ENCODE measurements at regions not wholly inside any gene's neighbourhood (a gene's known extent, or its start where the extent isn't known, plus 50 kb on each side); places are given as distances from the start of the nearest gene placed in this dataset.

GRCh38 chr6:110537208-110538123, 61.1 kb upstream of the SLC22A16 start:
- peak; percentile 94 for DNase-seq (ENCODE audit: low read depth)

GRCh38 chr6:110534731-110535492, 58.5 kb upstream of the SLC22A16 start:
- peak; percentile 85 for DNase-seq (ENCODE audit: low read depth)

GRCh38 chr6:110532431-110532830, 56.0 kb upstream of the SLC22A16 start:
- no peak for DNase-seq (ENCODE audit: low read depth)

GRCh38 chr6:110530671-110531070, 54.3 kb upstream of the SLC22A16 start:
- no peak for DNase-seq (ENCODE audit: low read depth)

- DNase-seq (ENCODE audit: low read depth), result no peak
These were observed 53.5 kb upstream of the SLC22A16 start for GRCh38 chr6:110529907-110530306.

GRCh38 chr6:110529355-110529754, 52.9 kb upstream of the SLC22A16 start:
- DNase-seq (ENCODE audit: low read depth), result no peak

GRCh38 chr6:110528930-110529325, 52.5 kb upstream of the SLC22A16 start:
- DNase-seq (ENCODE audit: low read depth), result no peak

GRCh38 chr6:110528101-110528929, 51.9 kb upstream of the SLC22A16 start:
- peak; percentile 68 for DNase-seq (ENCODE audit: low read depth)

GRCh38 chr6:110527516-110527915, 51.1 kb upstream of the SLC22A16 start:
- no peak for DNase-seq (ENCODE audit: low read depth)

- no peak for DNase-seq (ENCODE audit: low read depth)
These were observed 50.3 kb upstream of the SLC22A16 start for GRCh38 chr6:110526726-110527125.
